Lung (tissue), 11 donors: ENCODE measurements at regions not wholly inside any gene's neighbourhood (a gene's known extent, or its start where the extent isn't known, plus 50 kb on each side); places are given as distances from the start of the nearest gene placed in this dataset.

Experiments used
- ATAC-seq: fragments of 200-7000 bp; cut with Tn5 transposase; one replicate; pipeline ENCODE4 v1.9.1; 2020; ENCODE audit warnings: moderate number of reproducible peaks; ENCODE audit not compliant: insufficient read depth, low FRiP score
- DNase-seq, 3 donors: peaks; one replicate each; pipeline ENCODE4 v3.0.0-alpha.2; 2013 to 2017
- H3K27ac ChIP-seq, 2 donors: one replicate each; pipeline ENCODE4 v1.5.1; 2013; ENCODE audit warnings: mild to moderate bottlenecking in 2 of 2, moderate library complexity in 2 of 2, control low read depth in 1 of 2, inconsistent platforms in 1 of 2, low read depth in 1 of 2, low read length in 1 of 2
- H3K27me3 ChIP-seq, 3 donors: one replicate each; pipeline ENCODE4 v1.5.1; 2013; ENCODE audit warnings: low read length in 2 of 3; ENCODE audit not compliant: control insufficient read depth in 3 of 3, insufficient read depth in 3 of 3
- H3K36me3 ChIP-seq, 4 donors: one replicate each; pipeline ENCODE4 v1.5.1; 2013; ENCODE audit warnings: low read length in 4 of 4, mild to moderate bottlenecking in 1 of 4, moderate library complexity in 1 of 4; ENCODE audit not compliant: control insufficient read depth in 4 of 4, insufficient read depth in 4 of 4
- H3K4me1 ChIP-seq, 5 donors: one replicate each; pipeline ENCODE4 v1.5.1; 2013; ENCODE audit warnings: low read length in 5 of 5, mild to moderate bottlenecking in 2 of 5, moderate library complexity in 1 of 5; ENCODE audit not compliant: control insufficient read depth in 5 of 5, insufficient read depth in 5 of 5
- H3K4me3 ChIP-seq: one replicate; pipeline ENCODE4 v1.5.1; 2013; ENCODE audit warnings: mild to moderate bottlenecking, control low read depth, moderate library complexity
- H3K9ac ChIP-seq, 2 donors: one replicate each; pipeline ENCODE4 v1.5.1; 2013; ENCODE audit warnings: low read length in 2 of 2, control low read depth in 1 of 2; ENCODE audit not compliant: insufficient read depth in 1 of 2
- H3K9me3 ChIP-seq, 4 donors: one replicate each; pipeline ENCODE4 v1.5.1; 2013; ENCODE audit warnings: low read length in 3 of 4, mild to moderate bottlenecking in 1 of 4, moderate library complexity in 1 of 4; ENCODE audit not compliant: control insufficient read depth in 4 of 4, insufficient read depth in 3 of 4
- CTCF ChIP-seq: IDR thresholded peaks from 2 replicates; pipeline ENCODE4 v1.5.1; 2012; ENCODE audit warnings: mild to moderate bottlenecking; ENCODE audit errors: control extremely low read depth, extremely low read depth
- WGBS, 2 donors: extraction: QIAGEN DNeasy Blood & Tissue Kit; methylation state at CpG; one replicate each; pipeline ENCODE4 v1.1.7; 2013; 5-methylcytosine and 5-hydroxymethylcytosine counted together
- donor health status: control.
- donor health status: control.
- donor health status: Bipolar disorder and iron deficiency.
- donor health status: healthy.
- donor health status: DM: yes; HTN: yes; CAD: no.

GRCh38 chr13:44843403-44843802 is 145.9 kb downstream of the NUFIP1 start:
- TF ChIP-seq CTCF, result no peak
- Histone ChIP-seq H3K36me3 (no peaks in the 10 kb centered on the region), H3K4me1 (peaks cover 0 to 3% (median 0%) of the 10 kb centered on the region in 5 donors), H3K27ac (no peak overlapping the region), H3K27me3 (no peaks in the 10 kb centered on the region), H3K9ac (no peak overlapping the region), H3K9me3 (no peaks in the 10 kb centered on the region), H3K4me3 (no peak overlapping the region)
- WGBS, 2 donors, result 100% methylated on average over 1 of the region's 1 CpG
- ATAC-seq, result no peak
- DNase-seq, result no peak

- DNase-seq, result no peak
- Histone ChIP-seq H3K4me1 (peaks cover 0 to 3% (median 0%) of the 10 kb centered on the region in 5 donors), H3K27ac (no peak overlapping the region), H3K36me3 (no peaks in the 10 kb centered on the region), H3K4me3 (no peak overlapping the region), H3K9ac (no peak overlapping the region), H3K9me3 (no peaks in the 10 kb centered on the region), H3K27me3 (no peaks in the 10 kb centered on the region)
- no peak for ATAC-seq
- no peak for TF ChIP-seq CTCF
- 77 to 89% methylated on average over 1 of the region's 1 CpG for WGBS, 2 donors
Measured at GRCh38 chr13:44842158-44842557, 147.1 kb downstream of the NUFIP1 start.

- no peak for DNase-seq
- no peak for ATAC-seq
- no peak for TF ChIP-seq CTCF
- Histone ChIP-seq H3K36me3 (no peaks in the 10 kb centered on the region), H3K27me3 (no peaks in the 10 kb centered on the region), H3K4me1 (peaks cover 0 to 3% (median 0%) of the 10 kb centered on the region in 5 donors), H3K9me3 (no peaks in the 10 kb centered on the region), H3K4me3 (no peak overlapping the region), H3K9ac (no peak overlapping the region), H3K27ac (no peak overlapping the region)
- WGBS, 2 donors, result 44 to 69% methylated on average over 2 of the region's 2 CpGs
Measured at GRCh38 chr13:44840131-44840530, 149.1 kb downstream of the NUFIP1 start.

- no peaks in the 10 kb centered on the region for H3K27me3 ChIP-seq
- no peak overlapping the region for H3K4me3 ChIP-seq
- no peaks in the 10 kb centered on the region for H3K4me1 ChIP-seq
- H3K27ac ChIP-seq, result no peak overlapping the region
- TF ChIP-seq CTCF, result no peak
- DNase-seq, result no peak
- 92 to 98% methylated on average over 1 of the region's 1 CpG for WGBS, 2 donors
- no peaks in the 10 kb centered on the region for H3K9me3 ChIP-seq
- no peak for ATAC-seq
- no peaks in the 10 kb centered on the region for H3K36me3 ChIP-seq
- no peak overlapping the region for H3K9ac ChIP-seq
Measured at GRCh38 chr13:44837250-44837649, 152.0 kb downstream of the NUFIP1 start.
